Right lobe of liver (tissue), 6 donors: ENCODE measurements at regions not wholly inside any gene's neighbourhood (a gene's known extent, or its start where the extent isn't known, plus 50 kb on each side); places are given as distances from the start of the nearest gene placed in this dataset.
"Not testable (repeated sequence)": the region's sequence is repeated elsewhere in the genome, so short reads cannot be mapped to it uniquely, and the experiment has no call there.

Source experiments
- ATAC-seq, 4 donors: fragments of 200-7000 bp; cut with Tn5 transposase; one replicate each; pipeline ENCODE4 v1.9.1; 2020; ENCODE audit warnings: mild to moderate bottlenecking in 4 of 4, moderate library complexity in 4 of 4
- DNase-seq, 3 donors: peaks; one replicate each; pipeline ENCODE4 v3.0.0-alpha.2; 2020
- H3K27ac ChIP-seq, 3 donors: fragments of 200-600 bp; one replicate each; pipeline ENCODE4 v1.8.0; 2022
- H3K27me3 ChIP-seq, 2 donors: fragments of 200-600 bp; one replicate each; pipeline ENCODE4 v1.8.0; 2022
- H3K36me3 ChIP-seq, 4 donors: fragments of 200-600 bp; sonication (generic) in 1 of 4; one replicate each; pipeline versions ENCODE4 v1.5.1 to v1.8.0; 2017 to 2022; ENCODE audit warnings: control low read depth in 1 of 4
- H3K4me1 ChIP-seq, 4 donors: fragments of 200-600 bp; sonication (generic) in 1 of 4; one replicate each; pipeline versions ENCODE4 v1.5.1 to v1.8.0; 2017 to 2022; ENCODE audit warnings: control low read depth in 1 of 4
- H3K4me3 ChIP-seq, 3 donors: fragments of 200-600 bp; one replicate each; pipeline ENCODE4 v1.8.0; 2022
- H3K9me3 ChIP-seq, 4 donors: fragments of 200-600 bp; sonication (generic) in 1 of 4; one replicate each; pipeline versions ENCODE4 v1.5.1 to v1.8.0; 2017 to 2022; ENCODE audit warnings: control low read depth in 1 of 4
- POLR2A ChIP-seq: fragments of 450-650 bp; IDR thresholded peaks from one replicate; pipeline ENCODE4 v1.6.1; 2017; ENCODE audit warnings: antibody characterized with exemption, mild to moderate bottlenecking
- WGBS: methylation state at CpG from one replicate; pipeline ENCODE4 v1.1.6; 2018; ENCODE audit warnings: low coverage, low lambda C conversion rate; ENCODE audit not compliant: insufficient coverage; ENCODE audit errors: missing lambda C conversion rate; 5-methylcytosine and 5-hydroxymethylcytosine counted together
- intact Hi-C, 2 donors: fragments of 100-400 bp; cut with DNase I; formaldehyde crosslinking; loops; one replicate each; pipeline versions ENCODE4 v1.11.2 to v1.14.1; 2022
- TF ChIP-seq, protein P1 (sequence below), 4 donors: fragments of 200-600 bp in 3 of 4; fragments of 450-650 bp in 1 of 4; IDR thresholded peaks; one replicate each; pipeline versions ENCODE4 v1.5.1 to v1.8.0; 2016 to 2022; ENCODE audit warnings: antibody characterized with exemption in 4 of 4, mild to moderate bottlenecking in 2 of 4
- donor health status: DM: no; HTN: yes; CAD: no.
- donor health status: DM: no; HTN: no; CAD: no.
- donor health status: DM: no; HTN: no; CAD: no.
- donor health status: DM: no; HTN: yes; CAD: no.
- donor health status: DM: no; HTN: yes; CAD: no.

DNA sequence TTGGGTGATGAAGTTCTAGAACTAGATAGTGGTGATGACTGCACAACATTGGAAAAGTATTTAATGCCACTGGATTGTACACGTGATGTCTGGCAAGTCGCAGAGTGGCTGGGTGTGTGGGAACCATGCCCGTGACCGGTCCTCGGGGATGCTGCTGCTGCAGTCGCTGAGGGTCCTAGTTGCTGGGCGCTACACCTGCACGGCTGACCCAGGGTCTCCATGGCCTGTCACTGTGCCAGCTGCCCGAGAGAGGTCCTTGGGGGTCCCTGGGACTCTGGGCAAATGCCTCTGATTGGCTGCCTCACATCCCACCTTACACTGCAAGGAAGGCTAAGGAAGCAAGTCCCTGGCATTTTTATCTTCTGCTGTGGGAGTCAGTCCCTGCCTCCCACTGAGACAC lies 109.1 kb upstream of the PABPC3 start:
- no CpG with 5 or more reads among the region's 9 CpGs for WGBS
- Histone ChIP-seq H3K36me3 (no peaks in the 10 kb centered on the region), H3K9me3 (no peaks in the 10 kb centered on the region), H3K4me1 (no peaks in the 10 kb centered on the region), H3K27ac (no peak overlapping the region), H3K4me3 (no peak overlapping the region), H3K27me3 (no peaks in the 10 kb centered on the region)
- ATAC-seq (no peak), DNase-seq (no peak)
- intact Hi-C loops: no loop called here
- TF ChIP-seq POLR2A: no peak
- TF ChIP-seq, protein P1, sequence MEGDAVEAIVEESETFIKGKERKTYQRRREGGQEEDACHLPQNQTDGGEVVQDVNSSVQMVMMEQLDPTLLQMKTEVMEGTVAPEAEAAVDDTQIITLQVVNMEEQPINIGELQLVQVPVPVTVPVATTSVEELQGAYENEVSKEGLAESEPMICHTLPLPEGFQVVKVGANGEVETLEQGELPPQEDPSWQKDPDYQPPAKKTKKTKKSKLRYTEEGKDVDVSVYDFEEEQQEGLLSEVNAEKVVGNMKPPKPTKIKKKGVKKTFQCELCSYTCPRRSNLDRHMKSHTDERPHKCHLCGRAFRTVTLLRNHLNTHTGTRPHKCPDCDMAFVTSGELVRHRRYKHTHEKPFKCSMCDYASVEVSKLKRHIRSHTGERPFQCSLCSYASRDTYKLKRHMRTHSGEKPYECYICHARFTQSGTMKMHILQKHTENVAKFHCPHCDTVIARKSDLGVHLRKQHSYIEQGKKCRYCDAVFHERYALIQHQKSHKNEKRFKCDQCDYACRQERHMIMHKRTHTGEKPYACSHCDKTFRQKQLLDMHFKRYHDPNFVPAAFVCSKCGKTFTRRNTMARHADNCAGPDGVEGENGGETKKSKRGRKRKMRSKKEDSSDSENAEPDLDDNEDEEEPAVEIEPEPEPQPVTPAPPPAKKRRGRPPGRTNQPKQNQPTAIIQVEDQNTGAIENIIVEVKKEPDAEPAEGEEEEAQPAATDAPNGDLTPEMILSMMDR (IDR thresholded peaks at IDR 0.05): no peak

DNA sequence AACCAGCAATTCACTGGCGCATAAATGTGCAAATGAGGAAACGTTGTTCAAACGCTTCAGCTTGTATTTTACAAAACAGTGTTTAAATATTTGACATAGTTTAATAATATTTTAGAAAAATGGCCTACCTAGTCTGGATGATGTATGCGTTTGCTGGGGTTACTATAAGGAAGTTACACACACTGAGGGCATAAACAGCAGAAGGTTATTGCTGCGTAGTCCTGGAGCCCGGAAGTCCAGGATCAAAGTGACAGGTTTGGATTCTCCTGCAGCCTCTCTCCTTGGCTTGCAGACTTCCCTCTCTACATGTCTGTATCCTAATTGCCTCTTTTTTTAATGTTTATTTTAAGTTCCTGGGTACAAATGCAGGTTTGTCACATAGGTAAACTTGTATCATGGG lies 106.0 kb upstream of the PABPC3 start:
- H3K27me3 ChIP-seq, H3K4me1 ChIP-seq, ATAC-seq, intact Hi-C loops, H3K4me3 ChIP-seq, H3K9me3 ChIP-seq, H3K36me3 ChIP-seq, H3K27ac ChIP-seq, DNase-seq: not testable (repeated sequence)
- WGBS: 52% methylated on average over 6 of the region's 6 CpGs

DNA sequence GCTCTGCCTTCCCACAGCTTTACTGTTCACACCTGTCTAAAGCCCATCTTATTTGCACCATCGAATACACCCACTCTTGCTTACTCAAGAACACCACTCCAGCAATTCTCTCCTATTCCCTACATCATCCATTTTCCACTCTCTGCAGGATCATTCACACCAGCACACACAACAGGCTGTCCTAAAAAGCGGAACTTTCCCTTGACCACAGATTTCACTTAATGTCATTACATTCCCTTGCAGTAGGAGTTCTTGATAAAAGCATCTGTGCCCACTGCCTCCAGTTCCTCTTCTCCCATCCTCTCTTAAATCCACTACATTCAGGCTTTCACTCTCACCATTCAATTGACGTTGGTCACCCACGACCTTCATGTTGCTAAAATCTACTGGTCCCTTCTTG lies 103.0 kb upstream of the PABPC3 start:
- H3K27ac ChIP-seq, H3K36me3 ChIP-seq, DNase-seq, intact Hi-C loops, H3K27me3 ChIP-seq, H3K9me3 ChIP-seq, H3K4me1 ChIP-seq, ATAC-seq, H3K4me3 ChIP-seq: not testable (repeated sequence)
- WGBS: 60% methylated on average over 4 of the region's 4 CpGs

DNA sequence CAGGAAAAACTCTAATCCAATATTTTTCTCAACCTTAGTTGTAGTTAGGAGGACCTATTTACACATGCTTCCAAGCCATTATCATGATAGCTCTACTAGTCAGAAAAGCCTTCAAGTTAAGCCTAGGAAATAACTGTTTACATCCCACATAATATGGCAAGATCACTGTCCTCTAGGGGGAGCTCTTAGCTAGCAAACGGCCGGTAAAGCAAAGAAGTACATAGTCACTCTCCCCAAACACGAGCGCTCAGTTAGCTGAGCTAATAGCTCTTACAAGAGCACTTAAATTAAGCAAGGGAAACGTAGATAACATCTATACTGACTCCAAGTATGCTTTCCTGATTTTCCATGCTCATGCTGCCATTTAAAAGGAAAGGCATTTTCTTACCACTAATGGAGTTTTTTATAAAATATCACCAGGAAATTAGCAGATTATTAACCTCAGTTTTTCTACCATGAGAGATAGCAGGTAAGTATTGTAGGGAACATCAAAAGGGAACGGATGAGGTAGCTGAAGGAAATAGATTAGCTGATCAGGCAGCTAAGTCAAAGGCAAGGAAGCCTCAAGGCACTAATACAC lies 100.6 kb upstream of the PABPC3 start:
- H3K27me3 ChIP-seq: no peaks in the 10 kb centered on the region
- DNase-seq: peak in 2 of 3 donors; percentile 35 to 56
- TF ChIP-seq, protein P1 (IDR thresholded peaks at IDR 0.05): peak; percentile 64 to 86 (median 75)
- no peak for TF ChIP-seq POLR2A
- under 1% methylated on average over 6 of the region's 6 CpGs for WGBS
- no peaks in the 10 kb centered on the region for H3K9me3 ChIP-seq
- peak; percentile 92 to 97 (median 94) for ATAC-seq
- H3K4me3 ChIP-seq: no peak overlapping the region
- H3K36me3 ChIP-seq: no peaks in the 10 kb centered on the region
- intact Hi-C loops: no loop called here
- H3K27ac ChIP-seq: no peak overlapping the region
- no peaks in the 10 kb centered on the region for H3K4me1 ChIP-seq

DNA sequence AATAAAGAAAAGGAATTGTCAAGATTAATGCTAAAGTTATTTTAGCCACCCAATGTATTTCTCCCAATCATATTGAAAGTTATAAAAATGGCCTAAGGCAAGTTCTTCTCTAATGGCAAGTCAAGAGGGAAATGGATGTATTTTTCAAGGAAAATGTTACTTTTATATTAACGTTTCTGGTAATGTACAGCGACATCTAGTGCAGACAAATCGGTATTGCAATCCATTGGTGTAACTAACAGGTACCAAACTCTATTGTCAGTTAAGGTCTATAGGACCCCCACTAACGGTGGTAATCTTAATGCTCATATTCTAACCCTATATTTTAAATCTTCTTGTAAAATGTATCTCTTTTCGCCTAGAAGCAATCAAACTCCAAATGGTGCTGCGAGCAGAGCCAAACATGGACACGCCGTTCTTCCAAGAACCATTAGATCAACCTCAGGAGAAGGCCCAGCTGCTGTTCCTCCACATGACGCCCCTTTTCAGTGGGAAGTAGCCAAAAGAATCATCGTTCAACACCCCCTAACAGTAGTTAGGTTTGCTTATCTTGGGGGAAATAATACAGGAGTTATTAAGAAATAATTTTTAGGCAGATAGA lies 98.5 kb upstream of the PABPC3 start:
- Histone ChIP-seq H3K9me3 (no peaks in the 10 kb centered on the region), H3K36me3 (no peaks in the 10 kb centered on the region), H3K27me3 (no peaks in the 10 kb centered on the region), H3K4me1 (no peaks in the 10 kb centered on the region), H3K4me3 (no peak overlapping the region), H3K27ac (no peak overlapping the region)
- intact Hi-C loops: no loop called here
- TF ChIP-seq, protein P1 (IDR thresholded peaks at IDR 0.05): peak; percentile 53 to 80 (median 74)
- TF ChIP-seq POLR2A: no peak
- 29% methylated on average over 10 of the region's 10 CpGs for WGBS
- DNase-seq: no peak
- ATAC-seq: peak in 3 of 4 donors; percentile 37 to 51 (median 43)
